DND-41 (cell line): ENCODE measurements at regions not wholly inside any gene's neighbourhood (a gene's known extent, or its start where the extent isn't known, plus 50 kb on each side); places are given as distances from the start of the nearest gene placed in this dataset.

ENCODE experiments used
- ATAC-seq: fragments of 200-7000 bp; cut with Tn5 transposase; 3 replicates; pipeline ENCODE4 v1.9.1; 2021; ENCODE audit warnings: low read depth; ENCODE audit not compliant: insufficient read depth
- DNase-seq: peaks from one replicate; pipeline ENCODE4 v3.0.0-alpha.2; 2020
- H2AFZ ChIP-seq: 2 replicates; pipeline ENCODE4 v1.6.0; 2012; ENCODE audit warnings: low read depth, low read length
- H3K27ac ChIP-seq: 2 replicates; pipeline ENCODE4 v1.5.1; 2012; ENCODE audit warnings: low read length, inconsistent platforms
- H3K27me3 ChIP-seq: fragments of 200-600 bp; sonication (generic); 2 replicates; pipeline ENCODE4 v1.6.0; 2012; ENCODE audit warnings: low read length, mild to moderate bottlenecking, inconsistent platforms; ENCODE audit not compliant: insufficient read depth, poor library complexity
- H3K36me3 ChIP-seq: 2 replicates; pipeline ENCODE4 v1.5.1; 2012; ENCODE audit warnings: low read length, inconsistent platforms; ENCODE audit not compliant: insufficient read depth
- H3K4me1 ChIP-seq: 2 replicates; pipeline ENCODE4 v1.5.1; 2012; ENCODE audit warnings: mild to moderate bottlenecking, low read length; ENCODE audit not compliant: insufficient read depth
- H3K4me2 ChIP-seq: 2 replicates; pipeline ENCODE4 v1.6.0; 2012; ENCODE audit warnings: mild to moderate bottlenecking, moderate library complexity, low read length, inconsistent platforms; ENCODE audit not compliant: insufficient read depth
- H3K4me3 ChIP-seq, 2 experiments: fragments of 200-600 bp in 1 of 2; shearing (Covaris generic) in 1 of 2; 2 replicates each; pipeline ENCODE4 v1.5.1; 2012 to 2016; ENCODE audit warnings: inconsistent platforms in 2 of 2, low read length in 2 of 2, mild to moderate bottlenecking in 2 of 2, low read depth in 1 of 2, moderate library complexity in 1 of 2
- H3K79me2 ChIP-seq: 2 replicates; pipeline ENCODE4 v1.6.0; 2012; ENCODE audit warnings: low read length, inconsistent platforms; ENCODE audit not compliant: insufficient read depth
- H3K9ac ChIP-seq: 2 replicates; pipeline ENCODE4 v1.6.0; 2012; ENCODE audit warnings: low read depth, mild to moderate bottlenecking, inconsistent platforms, low read length, moderate library complexity
- H3K9me3 ChIP-seq: 2 replicates; pipeline ENCODE4 v1.5.1; 2012; ENCODE audit warnings: low read length, moderate library complexity, mild to moderate bottlenecking, inconsistent platforms; ENCODE audit not compliant: insufficient read depth, severe bottlenecking
- H4K20me1 ChIP-seq: 2 replicates; pipeline ENCODE4 v1.6.0; 2012; ENCODE audit warnings: low read length; ENCODE audit not compliant: insufficient read depth
- CTCF ChIP-seq: IDR thresholded peaks from 2 replicates; pipeline ENCODE4 v1.5.1; 2012; ENCODE audit warnings: borderline replicate concordance, low read length, moderate library complexity, mild to moderate bottlenecking; ENCODE audit not compliant: poor library complexity, severe bottlenecking; ENCODE audit errors: extremely low read depth
- EZH2 ChIP-seq: IDR thresholded peaks from 3 replicates; pipeline ENCODE4 v1.6.1; 2012; ENCODE audit warnings: borderline replicate concordance, low read depth, mild to moderate bottlenecking, moderate library complexity, low read length, inconsistent platforms; ENCODE audit not compliant: severe bottlenecking

- no peak overlapping the region for H3K9ac ChIP-seq
- H3K27me3 ChIP-seq: no peaks in the 10 kb centered on the region
- no peak overlapping the region for H3K4me3 ChIP-seq
- H3K4me1 ChIP-seq: no peaks in the 10 kb centered on the region
- no peak overlapping the region for H3K27ac ChIP-seq
- no peak for DNase-seq
- no peaks in the 10 kb centered on the region for H3K36me3 ChIP-seq
- TF ChIP-seq CTCF: no peak
- TF ChIP-seq EZH2: no peak
- no peak overlapping the region for H3K4me2 ChIP-seq
- H3K9me3 ChIP-seq: no peaks in the 10 kb centered on the region
- no peak overlapping the region for H2AFZ ChIP-seq
- H4K20me1 ChIP-seq: no peaks in the 10 kb centered on the region
- no peaks in the 10 kb centered on the region for H3K79me2 ChIP-seq
- no peak for ATAC-seq
Observed at GRCh38 chr2:56703001-56703400, 519.2 kb downstream of the CCDC85A start.

GRCh38 chr2:56705713-56706112, 521.9 kb downstream of the CCDC85A start:
- no peaks in the 10 kb centered on the region for H3K79me2 ChIP-seq
- H3K9me3 ChIP-seq: no peaks in the 10 kb centered on the region
- H3K4me3 ChIP-seq: no peak overlapping the region
- TF ChIP-seq CTCF (no peak), EZH2 (no peak)
- H3K27ac ChIP-seq: no peak overlapping the region
- no peak overlapping the region for H3K9ac ChIP-seq
- H3K4me1 ChIP-seq: no peaks in the 10 kb centered on the region
- H3K36me3 ChIP-seq: no peaks in the 10 kb centered on the region
- DNase-seq (no peak), ATAC-seq (no peak)
- no peaks in the 10 kb centered on the region for H3K27me3 ChIP-seq
- no peaks in the 10 kb centered on the region for H4K20me1 ChIP-seq
- no peak overlapping the region for H3K4me2 ChIP-seq
- no peak overlapping the region for H2AFZ ChIP-seq

GRCh38 chr2:56707218-56707617, 523.4 kb downstream of the CCDC85A start:
- Histone ChIP-seq H4K20me1 (no peaks in the 10 kb centered on the region), H3K27ac (no peak overlapping the region), H3K9me3 (no peaks in the 10 kb centered on the region), H2AFZ (no peak overlapping the region), H3K9ac (no peak overlapping the region), H3K27me3 (no peaks in the 10 kb centered on the region), H3K36me3 (no peaks in the 10 kb centered on the region), H3K79me2 (no peaks in the 10 kb centered on the region), H3K4me2 (no peak overlapping the region), H3K4me1 (no peaks in the 10 kb centered on the region), H3K4me3 (no peak overlapping the region)
- ATAC-seq: no peak
- TF ChIP-seq EZH2: no peak
- no peak for TF ChIP-seq CTCF
- no peak for DNase-seq

- Histone ChIP-seq H3K4me2 (no peak overlapping the region), H3K79me2 (no peaks in the 10 kb centered on the region), H3K4me3 (no peak overlapping the region), H3K27ac (no peak overlapping the region), H3K9ac (no peak overlapping the region), H2AFZ (no peak overlapping the region), H3K9me3 (no peaks in the 10 kb centered on the region), H4K20me1 (no peaks in the 10 kb centered on the region), H3K27me3 (no peaks in the 10 kb centered on the region), H3K4me1 (no peaks in the 10 kb centered on the region), H3K36me3 (no peaks in the 10 kb centered on the region)
- DNase-seq (no peak), ATAC-seq (no peak)
- no peak for TF ChIP-seq EZH2
- TF ChIP-seq CTCF: no peak
Observed at GRCh38 chr2:56707650-56708049, 523.9 kb downstream of the CCDC85A start.
